ENCODE measurements at regions not wholly inside any gene's neighbourhood (a gene's known extent, or its start where the extent isn't known, plus 50 kb on each side); places are given as distances from the start of the nearest gene placed in this dataset.

- WGBS, 2 donors, result 14 to 56% methylated on average over 1 to 2 of the region's 2 CpGs
- no peak for DNase-seq
- intact Hi-C loops (cut with DNase I), result no loop called here
- H3K27ac ChIP-seq, result no peak overlapping the region
- no peak overlapping the region for H3K4me3 ChIP-seq
- no peaks in the 10 kb centered on the region for H3K4me1 ChIP-seq
- TF ChIP-seq POLR2A (IDR thresholded peaks at IDR 0.05) (no peak), CTCF (IDR thresholded peaks at IDR 0.05) (no peak)
- no peak for ATAC-seq
- H3K9me3 ChIP-seq, result no peaks in the 10 kb centered on the region
- no peaks in the 10 kb centered on the region for H3K36me3 ChIP-seq (replicated peaks in 1 of 2; ENCODE audit: insufficient read depth in 1 of 2, low read depth in 2 of 2)
- no peaks in the 10 kb centered on the region for H3K27me3 ChIP-seq
Measured at GRCh38 chrX:81564851-81565250, 362.9 kb downstream of the SH3BGRL start.

GRCh38 chrX:81577028-81577427 is 375.1 kb downstream of the SH3BGRL start:
- no peak overlapping the region for H3K27ac ChIP-seq
- intact Hi-C loops (cut with DNase I), result no loop called here
- TF ChIP-seq CTCF (IDR thresholded peaks at IDR 0.05) (no peak), POLR2A (IDR thresholded peaks at IDR 0.05) (no peak)
- WGBS, 2 donors, result 14% methylated on average over 1 of the region's 1 CpG; no CpG with 5 or more reads in 1 of the 2 donors
- no peak for ATAC-seq
- H3K9me3 ChIP-seq, result no peaks in the 10 kb centered on the region
- H3K36me3 ChIP-seq (replicated peaks in 1 of 2; ENCODE audit: insufficient read depth in 1 of 2, low read depth in 2 of 2), result no peaks in the 10 kb centered on the region
- no peaks in the 10 kb centered on the region for H3K27me3 ChIP-seq
- no peak overlapping the region for H3K4me3 ChIP-seq
- DNase-seq, result peak in 2 of 4 donors; percentile 33 to 60
- H3K4me1 ChIP-seq, result no peaks in the 10 kb centered on the region

GRCh38 chrX:81586096-81586495 is 384.2 kb downstream of the SH3BGRL start:
- H3K4me1 ChIP-seq, result no peaks in the 10 kb centered on the region
- H3K27ac ChIP-seq, result no peak overlapping the region
- no peak for TF ChIP-seq CTCF (IDR thresholded peaks at IDR 0.05)
- no peak for TF ChIP-seq POLR2A (IDR thresholded peaks at IDR 0.05)
- intact Hi-C loops (cut with DNase I), result no loop called here
- H3K36me3 ChIP-seq (replicated peaks in 1 of 2; ENCODE audit: insufficient read depth in 1 of 2, low read depth in 2 of 2), result no peaks in the 10 kb centered on the region
- ATAC-seq (no peak), DNase-seq (no peak)
- H3K9me3 ChIP-seq, result no peaks in the 10 kb centered on the region
- no peak overlapping the region for H3K4me3 ChIP-seq
- 0 to 9% methylated on average over 1 of the region's 1 CpG for WGBS, 2 donors
- H3K27me3 ChIP-seq, result no peaks in the 10 kb centered on the region

- intact Hi-C loops (cut with DNase I), result no loop called here
- no peaks in the 10 kb centered on the region for H3K27me3 ChIP-seq
- no peak for DNase-seq
- H3K4me3 ChIP-seq, result no peak overlapping the region
- 19 to 45% methylated on average over 2 of the region's 2 CpGs for WGBS, 2 donors
- no peaks in the 10 kb centered on the region for H3K9me3 ChIP-seq
- H3K27ac ChIP-seq, result no peak overlapping the region
- no peak for TF ChIP-seq POLR2A (IDR thresholded peaks at IDR 0.05)
- no peak for TF ChIP-seq CTCF (IDR thresholded peaks at IDR 0.05)
- ATAC-seq, result no peak
- no peaks in the 10 kb centered on the region for H3K4me1 ChIP-seq
- H3K36me3 ChIP-seq (replicated peaks in 1 of 2; ENCODE audit: insufficient read depth in 1 of 2, low read depth in 2 of 2), result no peaks in the 10 kb centered on the region
Measured at GRCh38 chrX:81615979-81616378, 414.1 kb downstream of the SH3BGRL start.

DNA sequence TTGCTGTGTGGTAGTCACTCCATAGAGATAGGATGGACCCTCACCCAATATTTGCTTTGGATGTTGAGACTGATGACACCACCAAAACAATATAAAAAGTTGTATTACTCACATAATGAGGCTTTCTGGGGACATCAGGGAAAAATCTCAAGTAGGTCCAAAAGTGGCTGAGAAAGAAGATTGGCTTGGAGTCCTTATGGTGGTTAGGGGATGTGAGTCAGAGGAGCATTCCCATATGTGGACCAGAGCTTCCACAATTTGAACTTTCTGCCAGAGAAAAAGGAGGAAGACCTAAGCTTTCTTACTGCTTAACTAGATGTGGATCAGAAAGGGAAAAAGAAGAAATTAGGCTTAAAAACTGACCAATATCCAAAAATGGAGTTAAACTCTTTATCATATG is 460.5 kb downstream of the SH3BGRL start:
- DNase-seq (no peak), ATAC-seq (no peak)
- TF ChIP-seq POLR2A (IDR thresholded peaks at IDR 0.05) (no peak), CTCF (IDR thresholded peaks at IDR 0.05) (no peak)
- no peaks in the 10 kb centered on the region for H3K27me3 ChIP-seq
- no peak overlapping the region for H3K27ac ChIP-seq
- no peak overlapping the region for H3K4me3 ChIP-seq
- no peaks in the 10 kb centered on the region for H3K36me3 ChIP-seq (replicated peaks in 1 of 2; ENCODE audit: insufficient read depth in 1 of 2, low read depth in 2 of 2)
- no peaks in the 10 kb centered on the region for H3K4me1 ChIP-seq
- H3K9me3 ChIP-seq, result no peaks in the 10 kb centered on the region
- intact Hi-C loops (cut with DNase I), result no loop called here
